SK-N-MC (cell line): ENCODE measurements at regions not wholly inside any gene's neighbourhood (a gene's known extent, or its start where the extent isn't known, plus 50 kb on each side); places are given as distances from the start of the nearest gene placed in this dataset.

Experiments
- EZH2 ChIP-seq: fragments of 200-600 bp; sonication (generic); IDR thresholded peaks from one replicate; pipeline ENCODE4 v1.6.1; 2017; ENCODE audit warnings: antibody characterized with exemption
- FOXP2 ChIP-seq: optimal IDR thresholded peaks from 2 replicates; pipeline ENCODE3; 2011; ENCODE audit warnings: mild to moderate bottlenecking, moderate library complexity; ENCODE audit not compliant: insufficient read depth; ENCODE audit errors: extremely low read length, control extremely low read depth
- POLR2AphosphoS5 ChIP-seq: IDR thresholded peaks from 2 replicates; pipeline ENCODE4 v1.6.1; 2012; ENCODE audit warnings: mild to moderate bottlenecking, low read depth, low read length, borderline replicate concordance

DNA sequence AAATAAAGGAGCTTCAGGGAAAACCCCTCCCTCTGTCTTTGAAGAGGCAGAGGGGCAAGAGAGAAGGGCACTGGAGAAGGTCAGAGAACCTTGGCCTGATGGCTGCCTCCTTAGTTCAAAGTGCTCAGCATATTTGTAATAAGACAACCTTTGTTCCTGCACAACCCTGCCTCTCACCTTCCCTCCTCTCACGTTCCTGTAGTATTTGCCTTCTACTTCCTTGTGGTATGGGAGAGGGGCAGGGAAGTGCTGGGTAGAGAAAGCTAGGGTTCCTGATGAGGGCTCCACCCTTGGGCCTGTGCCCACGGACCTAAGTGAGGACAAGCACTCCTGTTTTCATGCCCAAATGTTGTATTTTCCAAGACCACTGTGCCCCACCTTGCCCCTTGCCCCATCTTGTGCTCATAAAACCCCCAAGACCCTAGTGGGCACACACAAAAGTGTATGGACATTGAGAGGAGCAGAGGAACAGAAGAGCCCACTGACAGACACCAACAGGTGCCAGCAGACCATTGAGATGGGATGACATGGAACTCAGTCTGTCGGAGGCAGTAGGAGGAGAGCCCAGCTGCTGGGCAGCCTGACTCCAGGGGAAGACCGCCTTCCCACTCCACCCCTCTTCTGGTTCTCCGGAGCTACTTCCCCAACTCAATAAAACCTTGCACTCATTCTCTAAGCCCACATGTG is 261.5 kb upstream of the CCDC196 start:
- TF ChIP-seq EZH2 = no peak
- no peak for TF ChIP-seq POLR2AphosphoS5
- TF ChIP-seq FOXP2 = no peak
